ENCODE measurements at regions not wholly inside any gene's neighbourhood (a gene's known extent, or its start where the extent isn't known, plus 50 kb on each side); places are given as distances from the start of the nearest gene placed in this dataset.

DNA sequence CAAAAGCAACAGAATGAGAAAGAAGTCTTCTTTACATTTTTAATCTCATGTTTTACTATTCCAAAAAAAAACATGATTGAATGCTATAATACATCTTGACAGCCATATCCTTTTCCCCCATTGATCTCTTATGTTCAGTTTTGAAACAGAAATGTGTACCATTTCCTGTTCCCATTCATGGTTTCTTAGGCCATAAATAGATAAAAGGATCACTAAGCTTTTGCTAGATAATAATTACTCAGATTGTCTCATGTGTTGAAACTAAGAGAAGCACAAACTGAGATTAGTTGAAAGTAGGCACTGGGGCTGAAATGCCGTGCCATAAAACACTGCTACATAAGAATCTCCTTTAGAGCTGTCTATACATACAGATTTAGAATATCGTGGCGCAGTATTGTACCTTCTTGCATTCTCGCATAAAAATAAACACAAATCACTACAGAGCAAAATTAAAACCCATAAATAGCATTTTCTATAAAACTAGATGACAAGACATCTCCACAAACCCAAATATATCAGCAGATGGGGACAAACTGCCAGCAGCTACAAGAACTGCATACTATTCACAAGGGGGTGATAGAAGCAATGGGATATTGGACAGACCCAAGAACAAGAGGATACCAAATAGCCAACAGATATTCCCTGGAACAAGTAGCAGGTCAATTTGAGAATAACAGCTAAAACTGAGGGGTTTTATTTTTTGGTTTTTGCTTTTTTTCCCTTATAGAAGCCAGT lies 405.3 kb upstream of the PRMT6 start:
- no peak for TF ChIP-seq POLR2AphosphoS5 (IDR thresholded peaks at IDR 0.05; ENCODE audit: low read depth, low read length)
- TF ChIP-seq, protein P1, sequence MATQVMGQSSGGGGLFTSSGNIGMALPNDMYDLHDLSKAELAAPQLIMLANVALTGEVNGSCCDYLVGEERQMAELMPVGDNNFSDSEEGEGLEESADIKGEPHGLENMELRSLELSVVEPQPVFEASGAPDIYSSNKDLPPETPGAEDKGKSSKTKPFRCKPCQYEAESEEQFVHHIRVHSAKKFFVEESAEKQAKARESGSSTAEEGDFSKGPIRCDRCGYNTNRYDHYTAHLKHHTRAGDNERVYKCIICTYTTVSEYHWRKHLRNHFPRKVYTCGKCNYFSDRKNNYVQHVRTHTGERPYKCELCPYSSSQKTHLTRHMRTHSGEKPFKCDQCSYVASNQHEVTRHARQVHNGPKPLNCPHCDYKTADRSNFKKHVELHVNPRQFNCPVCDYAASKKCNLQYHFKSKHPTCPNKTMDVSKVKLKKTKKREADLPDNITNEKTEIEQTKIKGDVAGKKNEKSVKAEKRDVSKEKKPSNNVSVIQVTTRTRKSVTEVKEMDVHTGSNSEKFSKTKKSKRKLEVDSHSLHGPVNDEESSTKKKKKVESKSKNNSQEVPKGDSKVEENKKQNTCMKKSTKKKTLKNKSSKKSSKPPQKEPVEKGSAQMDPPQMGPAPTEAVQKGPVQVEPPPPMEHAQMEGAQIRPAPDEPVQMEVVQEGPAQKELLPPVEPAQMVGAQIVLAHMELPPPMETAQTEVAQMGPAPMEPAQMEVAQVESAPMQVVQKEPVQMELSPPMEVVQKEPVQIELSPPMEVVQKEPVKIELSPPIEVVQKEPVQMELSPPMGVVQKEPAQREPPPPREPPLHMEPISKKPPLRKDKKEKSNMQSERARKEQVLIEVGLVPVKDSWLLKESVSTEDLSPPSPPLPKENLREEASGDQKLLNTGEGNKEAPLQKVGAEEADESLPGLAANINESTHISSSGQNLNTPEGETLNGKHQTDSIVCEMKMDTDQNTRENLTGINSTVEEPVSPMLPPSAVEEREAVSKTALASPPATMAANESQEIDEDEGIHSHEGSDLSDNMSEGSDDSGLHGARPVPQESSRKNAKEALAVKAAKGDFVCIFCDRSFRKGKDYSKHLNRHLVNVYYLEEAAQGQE (IDR thresholded peaks at IDR 0.05; ENCODE audit: insufficient read depth in 1 of 2, low read depth in 2 of 2, low read length in 2 of 2), result no peak
- TF ChIP-seq TAF1 (IDR thresholded peaks at IDR 0.05; ENCODE audit: borderline replicate concordance, insufficient read depth, low read length), result no peak
